HG03378 (cell line): ENCODE measurements at regions not wholly inside any gene's neighbourhood (a gene's known extent, or its start where the extent isn't known, plus 50 kb on each side); places are given as distances from the start of the nearest gene placed in this dataset.

ENCODE experiments used
- ATAC-seq: cut with Tn5 transposase; IDR thresholded peaks from one replicate; pipeline ENCODE4 v1.9.1; 2021; ENCODE audit warnings: mild to moderate bottlenecking, moderate library complexity; ENCODE audit not compliant: unreplicated experiment

DNA sequence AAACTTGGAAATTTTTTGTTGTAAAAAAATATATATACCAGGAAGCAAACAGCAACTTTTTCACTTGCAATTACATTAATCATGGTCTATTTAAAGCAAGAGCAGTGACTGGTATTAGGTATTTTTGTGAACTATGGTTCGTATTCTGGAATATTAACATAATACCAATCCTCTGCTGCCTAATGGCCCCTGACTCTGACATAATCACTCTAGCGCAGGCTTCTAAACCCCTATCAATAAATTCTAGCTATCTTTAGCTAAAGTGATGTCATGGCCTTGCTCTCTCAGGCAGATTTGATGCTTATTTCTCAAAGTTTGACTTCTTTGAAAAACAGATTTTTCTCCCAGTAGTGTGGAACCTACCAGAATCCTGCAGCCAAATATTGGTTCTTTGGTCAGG, 808.3 kb downstream of the VGLL3 start:
- ATAC-seq: no peak

- ATAC-seq: no peak
Measured at GRCh38 chr3:86180696-86181095, 810.3 kb downstream of the VGLL3 start.

DNA sequence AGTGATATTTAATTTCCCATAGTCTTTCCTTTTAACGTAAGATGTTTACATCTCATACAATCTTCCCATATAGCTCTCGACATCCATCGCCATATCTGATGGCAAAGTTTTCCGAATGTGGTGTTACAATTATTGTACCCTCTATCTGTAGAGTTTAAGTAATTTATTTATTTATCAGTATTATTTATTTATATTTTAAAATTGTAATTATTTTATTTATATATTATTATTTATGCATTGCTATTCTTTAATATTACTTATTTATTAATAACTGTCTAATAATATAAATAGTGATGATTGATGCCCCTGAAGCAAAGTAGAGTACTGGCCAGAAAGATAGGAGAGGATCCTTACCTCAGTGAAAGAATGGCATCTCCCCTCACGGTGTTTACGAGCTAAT, 812.9 kb downstream of the VGLL3 start:
- ATAC-seq: no peak

DNA sequence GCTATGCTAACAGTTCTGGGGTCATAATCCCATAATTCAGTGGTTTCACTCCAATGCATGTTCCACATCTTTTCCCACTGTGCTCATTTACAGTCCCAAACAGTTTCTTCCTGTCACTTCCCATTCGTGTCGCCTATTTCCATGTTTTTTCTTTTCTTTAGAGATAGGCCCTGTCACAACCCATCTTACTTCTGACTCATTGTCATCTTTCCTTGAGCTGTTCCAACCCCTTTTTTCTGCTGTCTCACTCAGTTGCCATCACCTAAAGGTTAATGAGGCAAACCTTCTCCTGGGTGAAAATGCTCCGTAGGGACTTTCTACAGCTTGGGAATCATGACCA, 814.5 kb downstream of the VGLL3 start:
- ATAC-seq: no peak

DNA sequence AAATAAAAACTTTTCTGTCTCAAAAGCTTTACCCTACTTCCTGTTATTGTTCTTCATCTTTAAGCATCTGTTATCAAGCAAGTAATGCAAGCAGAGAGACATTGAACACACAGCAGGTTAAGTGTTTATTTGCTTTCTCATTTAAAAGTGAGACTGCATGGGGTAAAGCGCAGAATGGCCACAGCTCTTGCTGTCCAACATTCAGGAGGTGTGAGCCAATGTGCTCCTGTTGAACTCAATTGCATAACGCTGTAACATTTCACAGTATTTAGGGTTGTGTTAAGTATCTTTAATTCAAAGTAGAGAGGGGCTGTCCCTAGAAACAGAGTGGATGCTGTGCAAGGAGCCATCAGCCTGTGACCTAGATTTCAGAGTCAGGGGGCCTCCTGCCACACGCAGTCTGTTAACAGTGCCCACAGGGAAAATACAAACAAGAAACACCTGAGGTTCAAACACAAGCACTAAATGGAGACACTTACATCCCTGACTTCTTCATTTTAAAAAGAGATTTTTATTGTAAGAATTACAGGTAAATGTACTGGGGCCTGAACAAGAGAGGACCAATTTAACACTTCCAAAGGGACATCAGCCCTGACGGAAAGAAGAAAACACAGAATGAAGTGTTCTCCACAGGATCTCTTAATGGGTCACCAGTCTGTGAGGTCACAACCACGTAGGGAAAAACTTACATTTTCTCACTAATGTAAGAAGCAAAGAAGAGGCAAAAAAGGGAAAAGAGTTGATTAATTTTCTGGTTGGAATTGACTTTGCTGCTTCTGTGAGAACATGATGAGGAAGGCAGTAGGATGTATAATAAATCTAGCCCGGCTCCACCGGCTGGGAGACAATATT, 815.1 kb downstream of the VGLL3 start:
- no peak for ATAC-seq

DNA sequence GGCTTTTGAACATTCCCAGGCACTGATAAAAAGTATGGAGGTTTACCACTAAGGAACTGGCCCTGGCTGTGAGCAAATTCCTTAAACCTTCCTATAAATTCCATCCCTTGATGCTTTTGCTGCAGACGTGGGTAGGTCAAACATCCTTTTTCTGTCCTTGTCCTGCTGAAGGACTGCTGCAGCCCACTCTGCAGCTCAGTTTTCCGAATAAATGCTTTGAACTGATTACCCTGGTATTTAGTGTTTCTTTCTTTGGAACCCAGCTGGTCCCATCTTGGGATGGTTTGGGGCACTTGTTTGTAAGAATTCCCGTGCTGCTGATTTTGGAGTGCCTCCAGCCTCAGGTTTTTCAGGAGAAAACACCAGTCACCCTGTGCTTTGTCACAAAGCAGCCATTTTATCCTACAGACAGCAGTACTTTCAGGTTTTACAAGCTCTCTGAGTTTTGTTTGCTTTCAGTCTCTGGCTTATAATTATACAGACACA, 815.9 kb downstream of the VGLL3 start:
- ATAC-seq: no peak

- ATAC-seq: no peak
Measured at GRCh38 chr3:86173401-86173800, 817.5 kb downstream of the VGLL3 start.

DNA sequence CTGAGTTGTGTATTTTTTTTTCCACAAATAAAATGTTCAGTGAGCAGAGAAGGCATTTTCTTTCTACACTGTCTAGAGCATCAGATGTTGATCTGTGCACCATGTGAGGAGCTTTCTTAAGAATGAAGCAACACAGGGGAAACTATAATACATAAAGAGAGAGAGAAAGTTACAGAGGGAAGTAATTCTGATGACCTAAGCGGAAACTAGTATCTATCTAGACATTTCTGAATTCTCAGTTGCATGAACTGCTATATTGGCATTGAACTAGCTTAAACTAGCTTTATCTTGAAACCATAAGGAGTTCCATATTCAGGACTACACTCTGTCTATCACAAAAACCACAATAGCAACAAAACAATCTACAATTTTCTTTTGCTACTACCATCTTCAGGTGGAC, 822.4 kb downstream of the VGLL3 start:
- no peak for ATAC-seq

GRCh38 chr3:86162521-86162920, 828.4 kb downstream of the VGLL3 start:
- no peak for ATAC-seq

- ATAC-seq: no peak
Measured at GRCh38 chr3:86161493-86161892, 829.5 kb downstream of the VGLL3 start.

- no peak for ATAC-seq
Measured at GRCh38 chr3:86152620-86153019, 838.3 kb downstream of the VGLL3 start.

- ATAC-seq: no peak
Measured at GRCh38 chr3:86149054-86149453, 841.9 kb downstream of the VGLL3 start.

- no peak for ATAC-seq
Measured at GRCh38 chr3:86147119-86147518, 843.8 kb downstream of the VGLL3 start.

DNA sequence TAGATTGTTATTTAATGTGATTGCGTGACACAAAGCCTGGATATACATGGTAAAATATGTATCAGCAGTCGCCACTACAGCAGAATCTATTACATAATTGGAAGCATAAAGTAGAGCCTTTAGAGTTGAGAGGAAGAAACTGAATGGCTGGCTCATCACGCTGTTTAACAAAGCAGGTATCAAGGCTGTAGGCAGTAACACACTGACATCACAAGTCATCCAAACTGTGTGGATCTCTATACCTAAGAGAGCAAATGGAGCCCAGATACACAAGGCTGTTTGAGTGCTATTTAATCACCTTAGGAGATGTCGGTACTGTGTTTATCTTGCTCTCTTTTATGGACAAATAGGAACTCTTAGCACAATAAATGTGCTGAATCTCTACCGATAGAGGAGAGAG, 864.4 kb downstream of the VGLL3 start:
- no peak for ATAC-seq
